ENCODE measurements at regions not wholly inside any gene's neighbourhood (a gene's known extent, or its start where the extent isn't known, plus 50 kb on each side); places are given as distances from the start of the nearest gene placed in this dataset.

GRCh38 chr3:107979538-107979937 is 111.3 kb downstream of the CD47 start:
- no peak for TF ChIP-seq CHD2 (IDR thresholded peaks at IDR 0.05; ENCODE audit: low read length, partially characterized antibody)
- TF ChIP-seq MAX (IDR thresholded peaks at IDR 0.05; ENCODE audit: low read depth), result no peak
- TF ChIP-seq PBX3 (IDR thresholded peaks at IDR 0.05), result no peak
- TF ChIP-seq CTCF (IDR thresholded peaks at IDR 0.05), result no peak

Measured in SK-N-SH (cell line).